GM12878 (cell line): ENCODE measurements at regions not wholly inside any gene's neighbourhood (a gene's known extent, or its start where the extent isn't known, plus 50 kb on each side); places are given as distances from the start of the nearest gene placed in this dataset.

Experiments used
- ATAC-seq: fragments of 200-7000 bp; cut with Tn5 transposase; 3 replicates; pipeline ENCODE4 v1.9.1; 2020; ENCODE audit warnings: mild to moderate bottlenecking, moderate library complexity
- BruUV-seq: library from RNA; stranded (reverse); fragments of 400-500 nt; replicated peaks from 2 replicates; lab custom pipeline; 2021; lab: Mats Ljungman, UMichigan
- CTCF ChIA-PET: fragments of 300-600 bp; sonication (Branson Sonifier 250); formaldehyde crosslinking; extraction: SDS; loops from one replicate; lab custom pipeline; 2021; ENCODE audit warnings: inconsistent platforms; lab: Yijun Ruan, JAX
- POLR2A ChIA-PET: fragments of 350-600 bp; formaldehyde crosslinking; extraction: SDS; loops from one replicate; lab custom pipeline; 2021; ENCODE audit warnings: inconsistent platforms; lab: Charles Lee
- RAD21 ChIA-PET: fragments of 300-600 bp; sonication (Branson Sonifier 250); formaldehyde crosslinking; loops from one replicate; lab custom pipeline; 2023; ENCODE audit warnings: antibody characterized with exemption; ENCODE audit not compliant: unreplicated experiment; lab: Charles Lee
- SMC1A ChIA-PET: fragments of 300-600 bp; sonication (Branson Sonifier 250); formaldehyde crosslinking; loops from one replicate; lab custom pipeline; 2023; ENCODE audit not compliant: unreplicated experiment, uncharacterized antibody; lab: Charles Lee
- DNase-seq: peaks from one replicate; pipeline ENCODE4 v3.0.0-alpha.2; 2011; ENCODE audit warnings: low read depth, low spot score
- FAIRE-seq: peaks from 3 replicates; lab custom pipeline; 2011; peaks lifted over from hg19 to GRCh38; lab: Jason Lieb, UNC
- H2AFZ ChIP-seq: 2 replicates; pipeline ENCODE4 v1.6.0; 2011; ENCODE audit warnings: low read depth, low read length, control low read depth; ENCODE audit not compliant: control insufficient read depth
- H3K27ac ChIP-seq: 2 replicates; pipeline ENCODE4 v1.5.1; 2011; ENCODE audit warnings: control low read depth; ENCODE audit not compliant: control insufficient read depth, insufficient read depth
- H3K27me3 ChIP-seq, 2 experiments: replicated peaks in 1 of 2; 2 replicates each; pipeline versions ENCODE4 v1.6.0 to v1.6.1; 2011; ENCODE audit warnings: low read length in 1 of 2; ENCODE audit not compliant: control insufficient read depth in 2 of 2, insufficient read depth in 2 of 2
- H3K36me3 ChIP-seq, 2 experiments: 2 replicates each; pipeline ENCODE4 v1.5.1; 2011; ENCODE audit warnings: low read length in 1 of 2; ENCODE audit not compliant: control insufficient read depth in 2 of 2, insufficient read depth in 2 of 2
- H3K4me1 ChIP-seq: 2 replicates; pipeline ENCODE4 v1.6.1; 2011; ENCODE audit warnings: mild to moderate bottlenecking, low read length, moderate library complexity, mixed read lengths; ENCODE audit not compliant: control insufficient read depth, insufficient read depth
- H3K4me2 ChIP-seq: 2 replicates; pipeline ENCODE4 v1.6.0; 2011; ENCODE audit warnings: control low read depth; ENCODE audit not compliant: control insufficient read depth, insufficient read depth
- H3K4me3 ChIP-seq: fragments of 200-600 bp; sonication (generic); 2 replicates; pipeline ENCODE4 v1.5.1; 2016
- H3K79me2 ChIP-seq: 2 replicates; pipeline ENCODE4 v1.6.0; 2011; ENCODE audit warnings: low read length; ENCODE audit not compliant: control insufficient read depth, insufficient read depth
- H3K9ac ChIP-seq: 2 replicates; pipeline ENCODE4 v1.8.0; 2011; ENCODE audit warnings: low read length, control low read depth, mixed read lengths; ENCODE audit not compliant: control insufficient read depth, insufficient read depth
- H3K9me3 ChIP-seq: replicated peaks from 3 replicates; pipeline ENCODE4 v1.5.1; 2011; ENCODE audit warnings: mild to moderate bottlenecking, low read length; ENCODE audit not compliant: control insufficient read depth, insufficient read depth
- H4K20me1 ChIP-seq: 2 replicates; pipeline ENCODE4 v1.6.0; 2011; ENCODE audit not compliant: control insufficient read depth, insufficient read depth
- ATF2 ChIP-seq: IDR thresholded peaks from 2 replicates; pipeline ENCODE4 v1.6.1; 2012; ENCODE audit warnings: low read length, inconsistent platforms
- BCLAF1 ChIP-seq: fragments of 450-650 bp; IDR thresholded peaks from 2 replicates; pipeline ENCODE4 v1.6.1; 2017; ENCODE audit warnings: antibody characterized with exemption, mild to moderate bottlenecking, moderate library complexity
- CREB1 ChIP-seq: IDR thresholded peaks from 2 replicates; pipeline ENCODE4 v1.6.1; 2012; ENCODE audit warnings: low read depth, mild to moderate bottlenecking, inconsistent platforms
- CUX1 ChIP-seq: IDR thresholded peaks from 2 replicates; pipeline ENCODE4 v1.6.1; 2012; ENCODE audit warnings: improper control_type of control experiment, low read depth, low read length; ENCODE audit not compliant: insufficient replicate concordance
- MXI1 ChIP-seq: fragments of 150-350 bp; IDR thresholded peaks from 2 replicates; pipeline ENCODE4 v1.6.1; 2011; ENCODE audit warnings: low read depth, mild to moderate bottlenecking, inconsistent platforms, low read length, improper control_type of control experiment
- NR2C2 ChIP-seq: IDR thresholded peaks from 2 replicates; pipeline ENCODE4 v1.6.1; 2011; ENCODE audit warnings: borderline replicate concordance, low read depth; ENCODE audit not compliant: control insufficient read depth, insufficient read length
- NR2F1 ChIP-seq: fragments of 450-650 bp; conservative IDR thresholded peaks from 2 replicates; pipeline ENCODE4 v1.6.1; 2017; ENCODE audit warnings: mild to moderate bottlenecking
- TAF1 ChIP-seq: IDR thresholded peaks from 2 replicates; pipeline ENCODE4 v1.6.1; 2011; ENCODE audit warnings: mild to moderate bottlenecking, low read depth, low read length, borderline replicate concordance
- ZBED1 ChIP-seq: IDR thresholded peaks from 2 replicates; pipeline ENCODE4 v1.6.1; 2016; ENCODE audit warnings: borderline replicate concordance
- ZNF217 ChIP-seq: fragments of 450-650 bp; IDR thresholded peaks from 2 replicates; pipeline ENCODE4 v1.6.1; 2017; ENCODE audit warnings: antibody characterized with exemption, mild to moderate bottlenecking
- WGBS: methylation state at CpG from one replicate; pipeline ENCODE4 v1.1.6; 2016; ENCODE audit warnings: low lambda C conversion rate; ENCODE audit not compliant: insufficient replicate concordance, insufficient coverage; ENCODE audit errors: missing lambda C conversion rate; 5-methylcytosine and 5-hydroxymethylcytosine counted together
- in situ Hi-C: fragments of 300-500 bp; cut with MboI; formaldehyde crosslinking; loops from 9 replicates; pipeline ENCODE4 v1.14.3; 2018; ENCODE audit warnings: mixed read lengths
- intact Hi-C: fragments of 100-400 bp; cut with micrococcal nuclease; formaldehyde crosslinking; loops from one replicate; pipeline ENCODE4 v1.14.2; 2022; ENCODE audit not compliant: unreplicated experiment

- Histone ChIP-seq H3K4me2 (no peak overlapping the region), H3K4me3 (no peak overlapping the region), H3K9me3 (no peaks in the 10 kb centered on the region), H4K20me1 (no peaks in the 10 kb centered on the region), H3K27me3 (0 out of 4 replicates have a peak, but pooled peaks cover 0 to 1% of the 10 kb centered on the region in 2 experiments), H3K27ac (no peak overlapping the region), H3K9ac (no peak overlapping the region), H3K79me2 (no peaks in the 10 kb centered on the region), H3K36me3 (no peaks in the 10 kb centered on the region), H2AFZ (no peak overlapping the region), H3K4me1 (no peaks in the 10 kb centered on the region)
- ChIA-PET RAD21 (interaction anchor here (0.6 kb wide), 1 partner anchor 421 kb away, joined by 3 read pairs; no protein-coding TSS in a partner anchor), POLR2A (no interaction called here), SMC1A (no interaction called here), CTCF (no interaction called here)
- no peak for FAIRE-seq
- 0% methylated on average over 3 of the region's 3 CpGs for WGBS
- no peak for DNase-seq
- no peak for TF ChIP-seq MXI1
- no peak for TF ChIP-seq TAF1
- TF ChIP-seq ATF2 = no peak
- TF ChIP-seq NR2C2 = no peak
- no peak for TF ChIP-seq CREB1
- no peak for TF ChIP-seq ZNF217
- TF ChIP-seq NR2F1 = no peak
- no peak for TF ChIP-seq ZBED1
- TF ChIP-seq CUX1 = no peak
- no peak for TF ChIP-seq BCLAF1
- ATAC-seq = no peak
- BruUV-seq = no TSS peak
- in situ Hi-C loops = no loop called here
- intact Hi-C loops = no loop called here
These were observed 264.8 kb downstream of the TBL1XR1 start for GRCh38 chr3:176932433-176932832.
